Mucosa of descending colon (tissue), 3 donors: ENCODE measurements at regions not wholly inside any gene's neighbourhood (a gene's known extent, or its start where the extent isn't known, plus 50 kb on each side); places are given as distances from the start of the nearest gene placed in this dataset.
A peak's percentile ranks its signal among the peaks of the same experiment; 100 is the strongest.
"Not testable (repeated sequence)": the region's sequence is repeated elsewhere in the genome, so short reads cannot be mapped to it uniquely, and the experiment has no call there.

ENCODE experiments used
- ATAC-seq: fragments of 200-7000 bp; cut with Tn5 transposase; one replicate; pipeline ENCODE4 v1.9.1; 2020; ENCODE audit warnings: mild to moderate bottlenecking, moderate library complexity
- DNase-seq, 3 donors: peaks; one replicate each; pipeline ENCODE4 v3.0.0-alpha.2; 2020
- H3K36me3 ChIP-seq: fragments of 200-600 bp; one replicate; pipeline ENCODE4 v1.8.0; 2021; ENCODE audit warnings: low read depth, mild to moderate bottlenecking
- H3K4me1 ChIP-seq: fragments of 200-600 bp; one replicate; pipeline ENCODE4 v1.8.0; 2021; ENCODE audit warnings: low read depth, mild to moderate bottlenecking
- H3K4me3 ChIP-seq: fragments of 200-600 bp; one replicate; pipeline ENCODE4 v1.8.0; 2021; ENCODE audit warnings: mild to moderate bottlenecking
- H3K9me3 ChIP-seq: fragments of 200-600 bp; one replicate; pipeline ENCODE4 v1.8.0; 2021; ENCODE audit warnings: mild to moderate bottlenecking
- intact Hi-C, 2 donors: fragments of 100-400 bp; cut with DNase I in 1 of 2; cut with micrococcal nuclease in 1 of 2; formaldehyde crosslinking; loops; one replicate each; pipeline versions ENCODE4 v1.11.0 to v1.11.1; 2022; cut with DNase I, micrococcal nuclease
- TF ChIP-seq, protein P1 (sequence below): fragments of 200-600 bp; IDR thresholded peaks from one replicate; pipeline ENCODE4 v1.8.0; 2022; ENCODE audit warnings: antibody characterized with exemption, mild to moderate bottlenecking
- donor health status: DM: no; HTN: no; CAD: no; lungs with moderate emphysema.
- donor health status: DM: no; HTN: no; CAD: no.
- donor health status: DM: no; HTN: yes; CAD: no.

DNA sequence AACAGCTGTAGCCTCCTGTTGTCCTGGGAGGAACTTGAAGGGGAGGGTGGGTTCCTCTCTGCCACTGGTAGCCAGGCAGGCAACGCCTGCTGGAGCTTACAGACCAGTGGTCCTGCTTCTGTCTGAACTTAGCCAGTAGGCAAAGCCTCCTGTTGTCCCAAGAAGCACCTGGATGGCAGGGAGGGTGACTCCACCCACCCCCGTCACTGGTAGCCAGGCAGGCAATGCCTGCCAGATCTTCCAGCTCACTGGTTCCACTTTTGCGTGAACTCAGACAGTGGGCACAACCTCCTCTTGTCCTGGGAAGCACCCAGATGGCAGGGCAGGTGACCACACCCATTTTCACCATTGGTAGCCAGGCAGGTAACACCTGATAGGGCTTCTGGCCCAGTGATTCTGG is 203.5 kb upstream of the DIPK2B start:
- H3K4me3 ChIP-seq, result no peak overlapping the region
- no peak for ATAC-seq
- DNase-seq, result no peak
- intact Hi-C loops, result no loop called here
- H3K36me3 ChIP-seq, result no peaks in the 10 kb centered on the region
- TF ChIP-seq, protein P1, sequence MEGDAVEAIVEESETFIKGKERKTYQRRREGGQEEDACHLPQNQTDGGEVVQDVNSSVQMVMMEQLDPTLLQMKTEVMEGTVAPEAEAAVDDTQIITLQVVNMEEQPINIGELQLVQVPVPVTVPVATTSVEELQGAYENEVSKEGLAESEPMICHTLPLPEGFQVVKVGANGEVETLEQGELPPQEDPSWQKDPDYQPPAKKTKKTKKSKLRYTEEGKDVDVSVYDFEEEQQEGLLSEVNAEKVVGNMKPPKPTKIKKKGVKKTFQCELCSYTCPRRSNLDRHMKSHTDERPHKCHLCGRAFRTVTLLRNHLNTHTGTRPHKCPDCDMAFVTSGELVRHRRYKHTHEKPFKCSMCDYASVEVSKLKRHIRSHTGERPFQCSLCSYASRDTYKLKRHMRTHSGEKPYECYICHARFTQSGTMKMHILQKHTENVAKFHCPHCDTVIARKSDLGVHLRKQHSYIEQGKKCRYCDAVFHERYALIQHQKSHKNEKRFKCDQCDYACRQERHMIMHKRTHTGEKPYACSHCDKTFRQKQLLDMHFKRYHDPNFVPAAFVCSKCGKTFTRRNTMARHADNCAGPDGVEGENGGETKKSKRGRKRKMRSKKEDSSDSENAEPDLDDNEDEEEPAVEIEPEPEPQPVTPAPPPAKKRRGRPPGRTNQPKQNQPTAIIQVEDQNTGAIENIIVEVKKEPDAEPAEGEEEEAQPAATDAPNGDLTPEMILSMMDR, result no peak
- no peaks in the 10 kb centered on the region for H3K9me3 ChIP-seq
- no peaks in the 10 kb centered on the region for H3K4me1 ChIP-seq

DNA sequence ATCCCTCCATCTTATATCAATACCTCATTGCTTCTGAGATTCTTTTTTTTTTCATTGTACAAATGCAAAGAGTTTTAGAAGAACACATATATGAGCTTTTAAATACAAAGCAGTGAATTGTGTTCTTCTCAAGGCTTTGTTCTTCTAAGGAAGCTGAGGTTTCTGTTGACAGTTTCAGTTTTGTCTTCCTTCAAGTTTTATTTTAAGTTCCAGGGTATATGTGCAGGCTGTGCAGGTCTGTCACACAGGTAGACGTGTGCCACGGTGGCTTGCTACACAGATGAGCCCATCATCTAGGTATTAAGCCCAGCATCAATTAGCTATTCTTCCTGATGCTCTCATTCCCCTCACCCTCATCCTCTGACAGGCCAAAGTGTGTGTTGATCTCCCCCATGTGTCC is 201.2 kb upstream of the DIPK2B start:
- ATAC-seq, result no peak
- no peaks in the 10 kb centered on the region for H3K9me3 ChIP-seq
- H3K4me3 ChIP-seq, result no peak overlapping the region
- intact Hi-C loops, result no loop called here
- TF ChIP-seq, protein P1, result no peak
- no peaks in the 10 kb centered on the region for H3K4me1 ChIP-seq
- H3K36me3 ChIP-seq, result no peaks in the 10 kb centered on the region
- no peak for DNase-seq

GRCh38 chrX:45400951-45401725 is 200.5 kb upstream of the DIPK2B start:
- H3K9me3 ChIP-seq, H3K4me1 ChIP-seq, intact Hi-C loops, H3K4me3 ChIP-seq, ATAC-seq, H3K36me3 ChIP-seq: not testable (repeated sequence)
- peak in 1 of 3 donors; percentile 2 for DNase-seq

DNA sequence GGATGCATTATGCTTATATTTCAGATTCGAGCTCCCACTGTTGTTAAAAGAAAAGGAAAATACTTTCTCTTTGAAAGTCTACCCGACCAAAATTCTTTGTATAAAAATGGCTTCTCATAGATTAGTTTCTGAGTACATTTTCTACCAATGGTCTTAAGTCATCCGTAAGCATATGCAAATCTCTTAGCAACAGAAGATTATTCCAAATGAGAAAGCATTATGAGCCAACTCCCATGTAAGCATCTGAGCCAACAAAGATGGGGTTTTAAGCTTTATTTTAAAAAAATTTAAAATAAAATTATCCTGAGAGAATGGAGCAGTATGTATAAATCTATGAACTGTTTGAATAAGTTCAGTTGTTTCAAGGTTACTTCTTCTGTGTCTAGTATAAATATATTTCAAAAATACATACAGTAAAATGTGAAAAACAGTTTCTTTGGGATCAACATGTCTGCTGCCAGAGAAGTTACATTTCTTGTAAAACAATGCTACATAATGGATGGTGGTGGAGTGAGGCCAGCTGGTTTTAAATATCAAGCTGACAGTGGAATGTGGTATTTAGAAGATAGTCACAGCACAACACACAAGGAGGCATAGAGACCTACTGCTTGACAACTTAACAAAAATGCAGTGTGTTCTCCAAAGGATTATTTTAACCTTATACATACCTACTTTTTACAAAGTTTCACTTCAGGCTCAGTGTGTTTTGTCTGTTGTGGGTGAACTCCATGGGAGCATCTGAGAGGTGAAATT is 199.5 kb upstream of the DIPK2B start:
- Histone ChIP-seq H3K4me1 (no peaks in the 10 kb centered on the region), H3K4me3 (no peak overlapping the region), H3K36me3 (no peaks in the 10 kb centered on the region), H3K9me3 (no peaks in the 10 kb centered on the region)
- ATAC-seq, result no peak
- intact Hi-C loops, result no loop called here
- DNase-seq, result no peak
- TF ChIP-seq, protein P1, result no peak

- DNase-seq (no peak), ATAC-seq (no peak)
- Histone ChIP-seq H3K4me1 (no peaks in the 10 kb centered on the region), H3K4me3 (no peak overlapping the region), H3K36me3 (no peaks in the 10 kb centered on the region), H3K9me3 (no peaks in the 10 kb centered on the region)
- TF ChIP-seq, protein P1, result no peak
- intact Hi-C loops, result no loop called here
Measured at GRCh38 chrX:45385757-45386156, 185.1 kb upstream of the DIPK2B start.

DNA sequence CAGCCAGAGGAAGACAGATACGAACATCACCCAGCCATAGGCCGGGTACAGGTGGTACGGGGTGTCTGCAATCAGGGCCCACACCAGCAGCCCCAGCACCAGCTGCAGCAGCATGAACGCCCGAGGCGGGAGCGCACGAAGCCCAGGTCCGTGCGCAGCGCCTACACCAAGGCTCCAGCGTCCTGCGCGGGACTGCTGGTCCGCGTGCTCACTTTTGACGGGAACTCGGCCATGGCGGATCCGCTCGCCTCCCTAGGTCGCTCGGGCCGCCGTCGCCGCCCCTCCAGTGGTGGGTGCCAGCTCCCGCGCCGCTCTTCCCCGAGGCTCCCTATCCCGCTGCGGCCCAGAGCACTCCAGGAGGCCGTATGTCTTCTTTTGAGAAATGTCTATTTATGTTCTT is 181.2 kb upstream of the DIPK2B start:
- Histone ChIP-seq H3K36me3 (no peaks in the 10 kb centered on the region), H3K9me3 (no peaks in the 10 kb centered on the region), H3K4me3 (no peak overlapping the region), H3K4me1 (no peaks in the 10 kb centered on the region)
- TF ChIP-seq, protein P1, result no peak
- intact Hi-C loops, result no loop called here
- DNase-seq, result no peak
- no peak for ATAC-seq
